Renal pelvis (tissue), 1 donor: ENCODE measurements at regions not wholly inside any gene's neighbourhood (a gene's known extent, or its start where the extent isn't known, plus 50 kb on each side); places are given as distances from the start of the nearest gene placed in this dataset.
"Not testable (repeated sequence)": the region's sequence is repeated elsewhere in the genome, so short reads cannot be mapped to it uniquely, and the experiment has no call there.

Experiments used
- DNase-seq: peaks from one replicate; pipeline ENCODE4 v3.0.0-alpha.2; 2013

- DNase-seq, result no peak
These were observed 261.2 kb downstream of the STIM2 start for GRCh38 chr4:27121830-27122229.

GRCh38 chr4:27123123-27123768, 262.6 kb downstream of the STIM2 start:
- DNase-seq, result no peak

- DNase-seq, result no peak
These were observed 263.1 kb downstream of the STIM2 start for GRCh38 chr4:27123769-27124124.

GRCh38 chr4:27126895-27127294, 266.3 kb downstream of the STIM2 start:
- not testable (repeated sequence) for DNase-seq

GRCh38 chr4:27128443-27128842, 267.8 kb downstream of the STIM2 start:
- DNase-seq, result no peak

GRCh38 chr4:27129871-27130366, 269.3 kb downstream of the STIM2 start:
- DNase-seq, result no peak

- no peak for DNase-seq
These were observed 271.9 kb downstream of the STIM2 start for GRCh38 chr4:27132497-27132896.

GRCh38 chr4:27140486-27140885, 279.8 kb downstream of the STIM2 start:
- DNase-seq, result no peak

GRCh38 chr4:27141530-27141929, 280.9 kb downstream of the STIM2 start:
- DNase-seq, result no peak

- DNase-seq, result no peak
These were observed 282.2 kb downstream of the STIM2 start for GRCh38 chr4:27142841-27143240.

GRCh38 chr4:27145597-27145996, 285.0 kb downstream of the STIM2 start:
- DNase-seq, result no peak

GRCh38 chr4:27148211-27148895, 287.7 kb downstream of the STIM2 start:
- no peak for DNase-seq

- no peak for DNase-seq
These were observed 289.0 kb downstream of the STIM2 start for GRCh38 chr4:27149541-27150212.

GRCh38 chr4:27152703-27153102, 292.1 kb downstream of the STIM2 start:
- no peak for DNase-seq

- DNase-seq, result peak; percentile 33
These were observed 294.1 kb downstream of the STIM2 start for GRCh38 chr4:27154706-27155105.

- no peak for DNase-seq
These were observed 300.6 kb downstream of the STIM2 start for GRCh38 chr4:27161191-27161590.

- no peak for DNase-seq
These were observed 308.1 kb downstream of the STIM2 start for GRCh38 chr4:27168783-27169182.

GRCh38 chr4:27173280-27173679, 312.6 kb downstream of the STIM2 start:
- DNase-seq, result no peak

- no peak for DNase-seq
These were observed 315.8 kb downstream of the STIM2 start for GRCh38 chr4:27176400-27176799.

GRCh38 chr4:27176881-27177280, 316.2 kb downstream of the STIM2 start:
- DNase-seq, result no peak

GRCh38 chr4:27178061-27178460, 317.4 kb downstream of the STIM2 start:
- DNase-seq, result no peak

GRCh38 chr4:27181693-27182092, 321.1 kb downstream of the STIM2 start:
- DNase-seq, result no peak

- DNase-seq, result no peak
These were observed 321.6 kb downstream of the STIM2 start for GRCh38 chr4:27182211-27182610.
